ENCODE measurements at regions not wholly inside any gene's neighbourhood (a gene's known extent, or its start where the extent isn't known, plus 50 kb on each side); places are given as distances from the start of the nearest gene placed in this dataset.
"Not testable (repeated sequence)": the region's sequence is repeated elsewhere in the genome, so short reads cannot be mapped to it uniquely, and the experiment has no call there.

DNA sequence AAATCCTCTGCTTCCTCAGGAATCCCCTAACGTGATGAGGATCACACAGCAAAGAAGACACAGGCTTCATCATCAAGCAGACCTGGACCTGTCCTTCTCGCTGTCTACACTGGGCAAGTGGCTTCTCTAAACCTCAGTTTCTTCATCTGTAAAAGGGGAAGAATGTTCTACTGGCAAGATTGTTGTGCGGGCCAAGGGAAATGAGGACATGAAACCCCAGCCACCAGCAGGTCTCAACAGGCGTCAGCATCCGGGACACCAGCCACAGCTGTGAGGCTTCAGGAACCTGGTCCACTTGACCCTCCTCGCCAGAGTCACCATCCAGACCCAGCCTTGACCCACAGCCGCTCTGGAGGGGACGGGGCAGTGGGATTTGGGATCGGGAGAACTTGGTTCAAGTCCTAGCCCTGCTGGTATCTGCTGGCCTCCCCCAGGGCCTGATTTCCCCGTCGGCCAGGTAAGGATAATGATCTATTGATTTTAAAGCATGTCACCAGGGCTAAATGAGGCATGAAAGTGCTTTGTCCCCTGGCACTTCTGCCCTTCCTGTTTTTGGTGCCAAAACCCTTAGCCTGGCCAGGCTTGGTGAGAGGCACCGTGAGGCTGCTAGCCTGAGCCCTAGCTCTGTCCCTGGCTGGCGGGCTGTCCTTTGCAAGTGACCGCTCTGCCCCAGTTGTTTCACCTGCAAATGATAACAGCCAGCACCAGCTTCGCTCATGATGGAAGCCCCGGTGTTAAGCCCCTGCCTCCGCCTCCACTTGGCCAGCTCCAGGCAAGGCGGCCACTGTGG is 170.4 kb downstream of the OR4M2 start:
- not testable (repeated sequence) for H3K27me3 ChIP-seq (ENCODE audit: control insufficient read depth, insufficient read depth, low read length); H3K9ac ChIP-seq (ENCODE audit: low read length); H3K4me1 ChIP-seq (ENCODE audit: control insufficient read depth, low read depth, low read length); H3K36me3 ChIP-seq (ENCODE audit: control insufficient read depth, low read depth, low read length); H3K27ac ChIP-seq (ENCODE audit: low read length); H3K4me3 ChIP-seq (ENCODE audit: low read length)
- H3K9me3 ChIP-seq (ENCODE audit: control insufficient read depth, low read depth, low read length), result peaks cover 62% of the 10 kb centered on the region

DNA sequence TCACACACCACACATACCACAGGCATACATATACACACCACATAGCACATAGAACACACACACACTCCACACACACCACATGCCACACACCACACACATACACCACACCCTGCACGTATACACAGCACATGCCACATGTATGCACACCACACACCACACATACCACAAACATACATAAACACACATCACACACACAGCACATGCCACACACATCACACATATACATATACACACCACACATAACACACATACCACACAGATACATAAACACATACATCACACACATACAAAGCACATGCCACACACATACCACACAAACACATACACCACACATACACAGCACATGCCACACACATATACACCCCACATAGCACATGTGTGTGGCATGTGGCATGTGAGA is 171.1 kb downstream of the OR4M2 start:
- H3K36me3 ChIP-seq (ENCODE audit: control insufficient read depth, low read depth, low read length), result no peaks in the 10 kb centered on the region
- peaks cover 59% of the 10 kb centered on the region for H3K9me3 ChIP-seq (ENCODE audit: control insufficient read depth, low read depth, low read length)
- no peak overlapping the region for H3K4me3 ChIP-seq (ENCODE audit: low read length)
- H3K9ac ChIP-seq (ENCODE audit: low read length), result no peak overlapping the region
- no peaks in the 10 kb centered on the region for H3K4me1 ChIP-seq (ENCODE audit: control insufficient read depth, low read depth, low read length)
- no peak overlapping the region for H3K27ac ChIP-seq (ENCODE audit: low read length)
- no peaks in the 10 kb centered on the region for H3K27me3 ChIP-seq (ENCODE audit: control insufficient read depth, insufficient read depth, low read length)

DNA sequence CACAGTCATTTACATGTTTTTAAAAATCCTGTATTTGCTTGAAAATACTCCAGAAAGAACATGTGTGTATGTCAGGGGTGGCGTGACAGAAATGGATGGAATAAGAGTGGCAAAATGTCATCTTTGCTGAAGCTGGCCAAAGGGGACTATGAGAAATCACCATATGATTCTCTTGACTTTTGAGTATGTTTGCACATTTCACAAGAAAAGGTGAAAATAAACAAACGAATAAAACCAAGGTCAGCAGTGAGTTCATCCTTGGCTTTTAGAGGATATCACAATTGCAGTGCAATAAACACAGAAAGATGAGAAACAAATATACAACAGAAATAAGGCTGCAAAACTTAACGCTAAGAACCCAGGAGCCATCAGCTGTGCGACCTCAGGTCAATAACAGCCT is 171.7 kb downstream of the OR4M2 start:
- not testable (repeated sequence) for H3K9ac ChIP-seq (ENCODE audit: low read length); H3K36me3 ChIP-seq (ENCODE audit: control insufficient read depth, low read depth, low read length); H3K4me3 ChIP-seq (ENCODE audit: low read length); H3K27ac ChIP-seq (ENCODE audit: low read length); H3K27me3 ChIP-seq (ENCODE audit: control insufficient read depth, insufficient read depth, low read length); H3K4me1 ChIP-seq (ENCODE audit: control insufficient read depth, low read depth, low read length)
- peaks cover 58% of the 10 kb centered on the region for H3K9me3 ChIP-seq (ENCODE audit: control insufficient read depth, low read depth, low read length)

DNA sequence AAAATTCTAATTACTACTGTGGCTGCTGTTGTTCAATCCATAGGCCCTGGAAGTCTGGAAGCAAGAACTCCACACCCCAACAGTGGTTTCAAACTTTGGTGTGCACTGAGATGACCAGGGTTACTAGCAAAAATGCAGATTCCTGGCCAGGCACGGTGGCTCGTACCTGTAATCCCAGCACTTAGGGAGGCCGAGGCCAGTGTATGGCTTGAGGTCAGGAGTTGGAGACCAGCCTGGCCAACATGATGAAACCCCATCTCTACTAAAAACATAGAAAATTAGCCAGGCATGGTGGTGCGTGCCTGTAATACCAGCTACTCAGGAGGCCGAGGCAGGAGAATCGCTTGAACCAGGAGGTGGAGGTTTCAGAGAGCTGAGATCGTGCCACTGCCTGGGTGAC is 172.2 kb downstream of the OR4M2 start:
- H3K4me3 ChIP-seq (ENCODE audit: low read length); H3K36me3 ChIP-seq (ENCODE audit: control insufficient read depth, low read depth, low read length); H3K9ac ChIP-seq (ENCODE audit: low read length); H3K27me3 ChIP-seq (ENCODE audit: control insufficient read depth, insufficient read depth, low read length); H3K27ac ChIP-seq (ENCODE audit: low read length); H3K4me1 ChIP-seq (ENCODE audit: control insufficient read depth, low read depth, low read length): not testable (repeated sequence)
- peaks cover 58% of the 10 kb centered on the region for H3K9me3 ChIP-seq (ENCODE audit: control insufficient read depth, low read depth, low read length)

DNA sequence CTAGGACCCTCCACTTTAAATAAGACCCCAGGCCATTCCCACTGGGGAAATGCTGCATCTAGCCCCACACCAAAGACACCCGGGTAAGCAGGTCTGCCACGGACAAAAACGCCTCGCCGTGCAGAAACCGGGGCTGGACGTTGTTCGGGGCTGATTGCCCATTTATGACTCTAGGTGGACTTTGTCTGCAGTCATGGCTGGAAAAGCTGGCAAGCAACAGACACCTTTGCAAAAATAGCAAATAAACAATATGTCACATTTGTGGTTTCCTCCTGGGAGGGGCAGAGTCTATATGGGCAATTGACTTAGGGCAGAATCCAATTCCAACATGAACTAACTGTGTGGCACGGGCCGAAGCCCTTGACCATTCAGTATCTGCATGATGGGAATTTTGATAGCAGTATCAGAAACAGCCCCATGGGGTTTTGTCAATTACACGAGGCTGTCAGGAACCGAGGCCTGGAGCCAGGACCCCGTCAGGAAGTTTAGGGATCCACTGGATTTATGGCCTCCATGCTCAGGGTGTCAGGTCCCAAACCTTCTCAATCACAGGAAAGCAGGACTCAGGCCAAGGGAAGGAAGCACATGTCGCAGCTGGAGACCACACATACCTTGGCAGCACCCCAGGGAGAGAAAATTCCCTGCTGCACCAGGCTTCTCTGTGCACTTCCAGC is 172.8 kb downstream of the OR4M2 start:
- not testable (repeated sequence) for H3K27me3 ChIP-seq (ENCODE audit: control insufficient read depth, insufficient read depth, low read length); H3K4me3 ChIP-seq (ENCODE audit: low read length); H3K27ac ChIP-seq (ENCODE audit: low read length); H3K9ac ChIP-seq (ENCODE audit: low read length); H3K4me1 ChIP-seq (ENCODE audit: control insufficient read depth, low read depth, low read length); H3K36me3 ChIP-seq (ENCODE audit: control insufficient read depth, low read depth, low read length)
- H3K9me3 ChIP-seq (ENCODE audit: control insufficient read depth, low read depth, low read length), result peaks cover 53% of the 10 kb centered on the region

DNA sequence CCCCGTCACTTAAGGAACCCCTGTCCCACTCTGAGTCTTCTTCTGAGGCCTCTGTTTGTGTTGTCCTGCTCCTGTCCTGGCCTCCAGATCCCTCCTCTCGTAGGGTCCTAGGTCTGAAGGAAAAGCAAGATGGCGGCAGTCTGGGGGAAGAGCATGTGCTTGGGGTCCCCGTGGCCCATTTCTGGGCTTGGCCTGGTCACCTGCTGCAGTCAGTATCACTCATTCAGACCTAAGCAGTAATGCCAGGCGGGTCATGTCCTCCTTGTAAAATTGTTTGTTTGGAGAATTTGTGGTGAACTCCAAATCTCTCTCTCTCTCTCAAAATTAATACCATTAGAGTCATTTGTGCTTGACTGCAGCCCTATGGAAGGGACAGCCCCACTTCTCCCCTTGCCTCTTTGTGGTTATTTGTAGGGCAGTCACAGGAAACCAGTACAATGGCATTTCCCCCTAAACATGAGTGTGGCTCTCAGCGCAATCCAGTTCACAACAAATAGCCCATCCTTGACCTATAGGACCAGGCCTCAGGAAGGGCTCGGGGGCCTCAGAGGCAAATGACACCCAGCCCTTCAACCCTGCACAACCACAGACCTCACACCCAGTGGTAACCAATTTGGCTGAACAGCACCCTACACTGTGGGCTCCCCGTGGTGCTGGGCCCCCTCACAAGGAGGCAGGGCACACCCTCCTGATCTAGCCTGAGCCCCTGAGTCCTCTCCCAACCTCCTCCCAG is 173.5 kb downstream of the OR4M2 start:
- Histone ChIP-seq H3K36me3 (ENCODE audit: control insufficient read depth, low read depth, low read length) (no peaks in the 10 kb centered on the region), H3K4me3 (ENCODE audit: low read length) (no peak overlapping the region), H3K9ac (ENCODE audit: low read length) (no peak overlapping the region), H3K4me1 (ENCODE audit: control insufficient read depth, low read depth, low read length) (no peaks in the 10 kb centered on the region), H3K27me3 (ENCODE audit: control insufficient read depth, insufficient read depth, low read length) (no peaks in the 10 kb centered on the region), H3K9me3 (ENCODE audit: control insufficient read depth, low read depth, low read length) (peaks cover 50% of the 10 kb centered on the region), H3K27ac (ENCODE audit: low read length) (no peak overlapping the region)

DNA sequence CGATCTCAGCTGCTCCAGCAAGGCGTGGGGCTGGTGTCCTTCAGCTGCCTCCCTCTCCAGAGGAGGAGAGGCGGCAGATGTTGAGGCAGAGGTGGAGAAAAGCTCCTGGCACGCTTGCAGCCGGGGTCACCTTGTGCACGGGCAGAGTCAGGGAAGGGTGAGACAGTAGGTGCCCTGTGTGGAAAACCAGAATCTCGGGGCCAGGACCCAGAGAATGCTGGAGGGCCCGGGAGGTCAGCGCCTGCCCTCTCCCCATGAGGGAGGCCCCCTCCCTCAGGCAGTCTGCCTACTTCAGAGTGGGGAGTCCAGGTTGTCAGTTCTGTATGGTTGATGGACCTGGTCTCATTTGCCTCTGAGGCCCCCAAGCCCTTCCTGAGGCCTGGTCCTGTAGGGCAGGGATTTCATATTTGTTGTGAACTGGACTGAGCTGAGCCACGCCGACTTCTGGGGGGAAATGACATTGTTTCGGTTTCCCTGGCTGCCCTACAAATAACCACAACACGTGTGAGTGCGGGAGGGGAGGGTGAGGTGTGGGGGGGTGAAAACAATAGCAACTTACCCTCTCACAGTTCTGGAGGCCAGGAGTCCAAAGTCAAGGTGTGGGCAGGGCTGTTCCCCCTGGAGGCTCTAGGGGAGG is 174.2 kb downstream of the OR4M2 start:
- H3K9ac ChIP-seq (ENCODE audit: low read length), result not testable (repeated sequence)

DNA sequence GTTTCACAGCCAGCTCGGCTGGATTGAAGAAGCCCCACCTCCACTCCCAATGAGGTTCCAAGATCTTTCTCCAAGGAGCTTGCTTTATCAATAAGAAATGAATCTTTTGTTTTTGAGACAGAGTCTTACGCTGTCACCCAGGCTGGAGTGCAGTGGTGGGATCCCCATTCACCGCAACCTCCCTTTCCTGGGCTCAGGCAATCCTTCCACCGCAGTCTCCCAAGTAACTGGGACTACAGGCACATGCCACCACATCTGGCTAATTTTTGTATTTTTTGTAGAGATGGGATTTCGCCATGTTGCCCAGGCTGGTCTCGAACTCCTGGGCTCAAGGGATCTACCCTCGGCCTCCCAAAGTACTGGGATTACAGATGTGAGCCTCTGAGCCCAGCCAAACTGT is 175.3 kb downstream of the OR4M2 start:
- H3K27me3 ChIP-seq (ENCODE audit: control insufficient read depth, insufficient read depth, low read length); H3K36me3 ChIP-seq (ENCODE audit: control insufficient read depth, low read depth, low read length); H3K27ac ChIP-seq (ENCODE audit: low read length); H3K4me1 ChIP-seq (ENCODE audit: control insufficient read depth, low read depth, low read length); H3K4me3 ChIP-seq (ENCODE audit: low read length); H3K9ac ChIP-seq (ENCODE audit: low read length): not testable (repeated sequence)
- peaks cover 49% of the 10 kb centered on the region for H3K9me3 ChIP-seq (ENCODE audit: control insufficient read depth, low read depth, low read length)

More for the DNA sequence above, 174.2 kb downstream of the OR4M2 start:
- not testable (repeated sequence) for H3K27ac ChIP-seq (ENCODE audit: low read length); H3K36me3 ChIP-seq (ENCODE audit: control insufficient read depth, low read depth, low read length); H3K4me3 ChIP-seq (ENCODE audit: low read length); H3K27me3 ChIP-seq (ENCODE audit: control insufficient read depth, insufficient read depth, low read length); H3K4me1 ChIP-seq (ENCODE audit: control insufficient read depth, low read depth, low read length)
- H3K9me3 ChIP-seq (ENCODE audit: control insufficient read depth, low read depth, low read length), result peaks cover 48% of the 10 kb centered on the region

DNA sequence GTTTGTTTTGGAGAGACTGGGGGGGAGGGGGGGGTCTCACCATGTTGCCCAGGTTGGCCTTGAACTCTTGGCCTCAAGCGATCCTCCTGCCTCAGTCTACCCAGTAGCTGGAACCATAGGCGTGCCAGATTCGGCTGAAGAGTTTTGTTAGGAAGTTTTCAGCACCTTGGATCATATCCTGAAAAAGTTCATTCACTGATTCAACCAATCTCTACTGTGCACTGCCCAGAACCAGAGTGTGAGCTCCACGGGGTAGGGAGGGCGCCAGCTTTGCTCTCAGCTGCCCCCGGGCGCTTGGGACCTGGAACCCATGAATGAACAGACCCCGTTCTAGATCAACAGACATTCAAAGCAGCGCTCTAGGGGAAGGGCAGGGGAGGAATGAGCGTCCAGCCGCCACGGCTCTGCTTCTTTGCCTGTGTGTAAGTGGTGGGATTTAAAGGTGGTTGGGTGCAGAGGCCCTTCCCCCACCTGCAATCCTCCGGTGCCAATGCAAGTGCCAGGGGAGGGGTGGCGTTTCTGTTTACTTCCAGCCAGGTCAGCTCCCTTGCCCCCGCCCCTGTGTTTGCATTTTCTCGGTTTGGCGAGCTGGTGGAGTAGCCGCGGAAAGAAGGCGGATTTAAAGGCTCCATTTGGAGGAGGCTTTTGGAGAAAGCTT is 176.2 kb downstream of the OR4M2 start:
- H3K36me3 ChIP-seq (ENCODE audit: control insufficient read depth, low read depth, low read length); H3K4me3 ChIP-seq (ENCODE audit: low read length); H3K9ac ChIP-seq (ENCODE audit: low read length); H3K4me1 ChIP-seq (ENCODE audit: control insufficient read depth, low read depth, low read length); H3K27ac ChIP-seq (ENCODE audit: low read length); H3K27me3 ChIP-seq (ENCODE audit: control insufficient read depth, insufficient read depth, low read length): not testable (repeated sequence)
- peaks cover 50% of the 10 kb centered on the region for H3K9me3 ChIP-seq (ENCODE audit: control insufficient read depth, low read depth, low read length)

DNA sequence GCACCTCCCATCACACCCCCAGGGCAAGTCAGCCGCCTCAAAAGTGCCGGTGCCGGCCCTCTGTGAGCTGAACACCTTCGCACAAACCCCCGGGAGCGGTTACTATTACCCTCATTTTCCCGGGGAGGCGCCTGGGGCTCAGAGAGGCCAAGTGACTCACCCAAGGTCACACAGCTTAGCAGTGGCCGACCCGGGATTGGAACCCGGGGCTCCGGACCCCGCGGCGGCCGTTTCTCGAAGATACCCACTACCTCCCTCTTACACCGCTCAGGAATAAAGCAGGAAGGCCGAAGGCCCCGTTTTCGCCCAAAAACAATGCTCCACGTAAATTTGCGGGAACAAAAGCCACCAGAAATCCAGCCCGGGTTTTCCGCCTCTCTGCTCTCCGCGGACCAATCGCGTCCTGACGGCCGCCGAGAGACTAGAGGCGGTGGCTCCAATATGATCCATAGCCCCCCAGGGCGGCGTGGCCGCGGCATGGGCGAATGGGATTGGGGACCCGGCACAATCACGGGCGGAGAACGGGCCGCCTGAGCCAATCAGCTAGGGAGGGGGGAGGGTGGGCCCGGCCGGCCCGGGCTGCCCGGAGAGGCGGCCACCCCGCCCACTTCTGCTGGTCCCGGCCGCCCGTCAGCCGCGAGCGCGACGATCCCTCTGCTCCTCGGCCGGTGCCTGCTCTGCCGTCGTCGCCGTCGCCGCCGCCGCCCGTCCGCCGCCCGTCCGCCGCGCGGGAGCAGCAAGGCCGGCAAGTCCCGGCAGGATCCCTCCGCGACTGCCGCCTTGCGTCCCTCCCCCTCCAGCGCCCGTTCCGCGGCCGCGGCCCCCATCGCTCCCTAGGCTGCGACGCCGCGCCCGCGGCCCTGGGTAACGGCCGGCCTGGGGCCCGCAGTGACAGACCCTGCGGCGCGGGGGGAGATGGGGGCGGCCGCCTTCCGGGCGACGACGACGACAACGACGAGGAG is 177.0 kb downstream of the OR4M2 start:
- Histone ChIP-seq H3K4me1 (ENCODE audit: control insufficient read depth, low read depth, low read length) (no peaks in the 10 kb centered on the region), H3K27me3 (ENCODE audit: control insufficient read depth, insufficient read depth, low read length) (no peaks in the 10 kb centered on the region), H3K27ac (ENCODE audit: low read length) (no peak overlapping the region), H3K36me3 (ENCODE audit: control insufficient read depth, low read depth, low read length) (no peaks in the 10 kb centered on the region), H3K4me3 (ENCODE audit: low read length) (no peak overlapping the region), H3K9me3 (ENCODE audit: control insufficient read depth, low read depth, low read length) (peaks cover 47% of the 10 kb centered on the region), H3K9ac (ENCODE audit: low read length) (no peak overlapping the region)
